EL (cell line): ENCODE measurements at regions not wholly inside any gene's neighbourhood (a gene's known extent, or its start where the extent isn't known, plus 50 kb on each side); places are given as distances from the start of the nearest gene placed in this dataset.
"Not testable (repeated sequence)": the region's sequence is repeated elsewhere in the genome, so short reads cannot be mapped to it uniquely, and the experiment has no call there.

ENCODE experiments used
- DNase-seq: peaks from one replicate; pipeline ENCODE4 v3.0.0-alpha.2; 2016

DNA sequence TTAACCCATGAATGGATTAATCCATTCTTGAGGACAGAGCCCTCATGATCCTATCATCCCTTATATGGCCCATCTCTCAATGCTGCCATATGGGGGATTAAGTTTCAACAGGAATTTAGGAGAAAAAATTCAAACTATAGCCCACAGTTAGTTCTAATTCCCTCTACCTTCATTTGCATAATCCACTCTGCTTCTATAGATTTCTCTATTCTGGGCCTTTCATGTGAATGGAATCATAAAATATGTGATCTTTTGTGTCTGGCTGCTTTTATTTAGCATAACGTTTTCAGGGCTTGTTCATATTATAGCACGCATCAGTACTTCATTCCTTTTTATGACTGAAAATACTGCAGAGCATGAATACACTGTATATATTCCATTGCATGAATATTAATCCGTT is 55.4 kb downstream of the CTSL start:
- no peak for DNase-seq

DNA sequence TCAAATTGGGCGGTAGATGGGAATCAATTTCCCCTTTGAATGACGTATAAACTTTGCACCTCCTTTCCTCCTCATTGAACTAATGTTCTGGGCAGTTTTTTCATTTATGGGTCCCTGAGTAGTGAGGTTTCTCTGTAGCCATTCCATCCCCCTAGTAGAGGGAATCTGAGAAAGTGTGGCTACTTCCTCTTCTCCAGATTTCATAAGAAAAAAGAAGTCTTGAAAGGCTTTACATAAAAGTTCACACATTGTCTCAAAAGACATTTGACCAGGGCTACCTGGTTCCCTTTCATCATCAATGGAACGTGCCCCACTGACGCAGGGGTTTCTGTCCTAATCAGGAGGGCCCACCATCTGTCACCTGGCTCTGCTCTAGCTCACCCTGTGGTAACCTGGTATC is 57.3 kb downstream of the CTSL start:
- no peak for DNase-seq

- not testable (repeated sequence) for DNase-seq
These were observed 59.5 kb downstream of the CTSL start for GRCh38 chr9:87785315-87785970.

DNA sequence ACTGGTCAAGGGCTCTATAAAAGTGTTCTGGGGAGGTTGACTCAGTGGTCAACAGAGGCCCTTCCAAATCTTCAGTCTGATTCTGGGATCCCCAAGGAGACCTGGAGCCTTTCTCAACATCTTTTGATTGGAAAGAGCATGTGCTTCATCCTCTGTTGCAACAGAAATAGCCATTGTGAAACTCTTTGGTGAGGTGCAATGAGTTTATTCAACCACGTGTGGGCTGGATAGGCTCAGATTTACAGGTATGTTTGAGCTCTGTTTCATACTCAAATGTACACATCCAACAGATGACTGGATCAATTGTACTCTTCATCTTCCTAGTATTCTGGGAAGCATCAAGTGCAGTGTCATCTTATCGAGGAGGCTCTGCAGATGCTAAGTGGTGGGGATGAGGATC is 60.5 kb downstream of the CTSL start:
- no peak for DNase-seq

DNA sequence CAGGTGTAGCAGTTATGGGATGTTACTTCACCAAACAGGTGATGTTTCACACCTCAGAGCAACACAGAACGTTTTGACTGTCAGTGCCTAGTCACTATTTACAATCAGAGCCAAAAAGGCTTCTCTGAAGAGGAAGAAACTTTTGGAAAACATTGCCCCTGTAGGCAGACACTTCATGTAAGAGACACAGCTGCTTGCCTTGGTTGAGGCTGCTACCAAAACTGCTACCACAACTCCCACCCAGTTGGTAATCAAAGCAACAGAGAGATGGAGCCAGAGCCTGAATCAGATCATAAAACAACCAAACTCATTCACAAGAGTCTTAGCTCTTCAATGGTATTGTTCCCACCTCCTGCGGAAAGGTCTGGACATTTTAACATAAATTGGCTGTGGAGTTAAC is 61.0 kb downstream of the CTSL start:
- no peak for DNase-seq

DNA sequence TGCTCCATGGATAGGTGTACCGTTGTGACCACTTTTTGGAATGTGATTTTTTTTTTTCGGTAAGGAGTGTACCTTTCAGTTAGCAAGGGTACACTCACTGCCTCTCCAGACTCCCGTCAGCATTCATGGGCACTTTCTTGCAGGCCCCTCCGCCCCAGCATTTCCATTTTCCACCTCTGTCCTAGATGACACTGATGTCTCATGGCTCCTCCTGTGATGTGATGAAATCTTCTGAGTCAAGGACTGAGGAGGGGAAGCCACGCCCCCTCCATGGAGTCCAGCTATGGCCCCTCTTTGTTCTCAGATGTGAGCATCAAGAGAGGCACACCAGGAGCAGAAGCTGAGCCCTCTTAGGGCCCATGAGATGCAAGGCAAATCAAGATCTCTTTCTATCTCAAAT is 61.8 kb downstream of the CTSL start:
- no peak for DNase-seq

DNA sequence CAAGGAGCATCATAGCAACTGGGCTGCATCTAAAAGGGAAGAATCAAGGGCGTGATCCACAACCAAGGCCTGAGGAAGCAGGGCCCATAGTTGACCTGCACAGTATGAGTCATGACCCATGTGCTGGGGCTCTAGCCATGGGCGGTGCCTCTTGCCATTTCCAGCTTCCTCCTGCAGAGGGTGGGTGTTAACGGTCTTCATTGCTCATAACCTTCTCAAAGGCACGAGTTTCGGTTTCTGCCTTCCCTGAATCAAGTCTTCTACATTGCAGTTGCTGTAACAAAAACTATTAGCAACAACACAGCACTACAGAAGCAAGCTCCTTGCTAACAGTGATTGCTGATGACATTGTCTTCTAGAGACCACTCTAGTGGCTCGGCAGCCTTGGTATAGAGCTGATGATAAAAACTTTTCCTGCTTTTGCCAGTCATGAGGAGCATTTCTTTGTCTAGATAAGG is 66.9 kb downstream of the CTSL start:
- peak; percentile 95 for DNase-seq

DNA sequence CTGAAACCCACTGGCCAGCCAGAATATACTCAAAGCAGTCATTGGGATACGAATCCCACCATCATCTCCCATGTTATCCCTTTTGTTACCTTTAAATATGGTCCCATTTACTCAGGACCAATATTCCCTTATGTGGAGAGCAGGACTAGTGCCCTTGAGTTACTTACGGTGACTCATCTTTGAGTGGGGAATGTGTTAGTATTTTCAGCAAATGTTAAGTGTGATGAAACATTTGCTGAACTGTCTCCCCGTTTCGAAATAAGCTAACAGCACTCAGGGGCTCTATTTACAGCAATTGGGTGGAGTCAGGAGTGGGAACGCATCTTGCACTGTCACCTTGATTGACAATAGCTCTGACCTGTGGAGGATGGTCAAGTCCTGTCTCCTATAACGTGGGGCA is 67.4 kb downstream of the CTSL start:
- DNase-seq, result peak; percentile 89

GRCh38 chr9:87795178-87795577 is 69.3 kb downstream of the CTSL start:
- no peak for DNase-seq

DNA sequence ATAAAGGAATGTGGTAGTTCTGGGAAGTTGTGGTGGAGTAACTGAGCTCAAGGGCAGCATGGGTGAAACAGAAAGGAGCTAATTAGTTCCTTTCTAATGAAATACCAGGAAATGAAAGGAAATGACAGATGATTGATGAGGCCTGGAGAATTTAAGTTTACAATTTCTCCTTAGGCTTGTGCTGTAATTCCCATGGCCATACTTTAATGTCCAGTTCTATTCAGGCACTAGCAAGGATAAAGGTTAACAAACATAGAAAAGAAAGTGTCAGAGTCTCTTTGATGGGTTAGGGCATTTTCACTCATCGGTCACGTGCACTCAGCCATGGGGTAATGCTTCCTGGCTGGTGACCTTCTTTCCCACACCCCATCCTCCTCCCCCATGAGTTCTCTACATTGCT is 70.3 kb downstream of the CTSL start:
- DNase-seq, result no peak

GRCh38 chr9:87798261-87798833 is 72.4 kb downstream of the CTSL start:
- DNase-seq, result no peak

GRCh38 chr9:87799503-87799902 is 73.6 kb downstream of the CTSL start:
- no peak for DNase-seq

- no peak for DNase-seq
These were observed 74.5 kb downstream of the CTSL start for GRCh38 chr9:87800456-87800855.

- DNase-seq, result no peak
These were observed 75.1 kb downstream of the CTSL start for GRCh38 chr9:87801013-87801412.

DNA sequence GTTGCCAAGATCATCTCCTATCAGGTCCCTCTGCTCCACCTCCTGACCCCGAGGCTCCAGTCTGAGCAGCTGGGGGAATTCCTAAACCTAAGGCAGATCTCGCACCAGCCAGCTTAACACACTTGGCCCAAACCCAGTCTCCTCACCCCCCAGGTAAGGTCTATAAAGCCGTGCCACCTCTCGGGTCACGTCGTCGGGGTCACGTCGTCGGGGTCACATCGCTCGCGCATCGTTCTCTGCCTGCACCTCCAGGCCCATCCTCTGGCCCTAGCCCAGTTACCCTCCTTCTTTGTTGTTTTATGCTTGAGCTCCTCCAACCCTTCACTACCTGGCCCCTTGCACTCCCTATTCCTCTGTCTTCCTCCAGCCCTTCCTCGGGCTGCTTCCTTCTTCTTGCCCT is 77.2 kb downstream of the CTSL start:
- DNase-seq, result no peak

DNA sequence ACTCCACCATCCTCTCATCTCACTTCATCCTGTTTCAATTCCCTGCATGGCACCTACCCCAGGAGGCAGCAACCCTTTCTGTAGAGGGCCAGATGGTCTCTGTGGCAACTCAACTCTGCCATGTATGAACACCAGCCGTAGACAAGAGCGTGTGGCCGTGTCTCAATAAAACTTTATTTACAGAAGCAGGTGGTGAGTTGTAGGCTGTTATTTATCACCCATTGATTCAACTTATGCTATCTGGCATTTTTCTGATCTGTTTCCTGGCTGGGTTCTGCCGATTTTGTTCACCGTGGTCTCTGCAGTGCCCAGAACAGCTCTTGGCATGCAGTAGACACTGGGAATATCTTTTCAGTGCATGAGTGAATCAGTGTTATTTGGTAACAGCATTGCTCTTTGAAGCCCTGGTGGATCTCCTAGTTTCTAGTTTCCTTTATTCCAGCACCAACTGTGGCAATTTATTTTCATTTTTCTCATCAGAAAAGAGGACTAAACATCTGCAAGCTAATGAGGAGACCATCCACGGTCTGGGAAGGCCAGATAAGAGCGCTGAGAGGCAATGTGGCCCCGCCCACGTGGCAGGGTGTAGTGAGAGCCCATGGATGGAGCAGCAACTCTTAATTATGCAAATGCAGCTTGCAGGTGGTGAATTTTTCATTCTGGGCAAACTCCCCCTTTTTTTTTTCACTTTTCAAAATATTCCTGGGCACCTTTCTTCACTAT is 77.9 kb downstream of the CTSL start:
- no peak for DNase-seq

DNA sequence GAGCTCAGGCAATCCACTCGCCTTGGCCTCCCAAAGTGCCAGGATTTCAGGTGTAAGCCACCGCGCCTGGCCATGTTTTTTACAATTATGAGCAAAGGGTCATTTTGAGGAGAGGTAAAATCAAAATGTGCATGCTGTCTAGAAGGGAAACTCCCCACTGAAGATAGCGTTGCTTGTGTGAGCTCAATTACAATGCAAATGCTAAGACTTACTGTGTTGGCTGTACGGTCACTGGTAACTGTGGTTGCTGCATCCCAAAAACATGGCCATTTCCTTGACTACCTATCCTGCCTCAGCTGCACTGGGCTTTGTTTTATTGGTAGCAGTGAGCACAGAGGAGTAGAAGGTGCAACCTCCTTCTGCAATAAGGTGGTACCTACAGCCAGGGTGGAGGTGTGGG is 77.4 kb upstream of the SPATA31E1 start:
- DNase-seq, result no peak

GRCh38 chr9:87810008-87810407 is 72.7 kb upstream of the SPATA31E1 start:
- DNase-seq, result no peak

GRCh38 chr9:87810679-87811178 is 71.9 kb upstream of the SPATA31E1 start:
- no peak for DNase-seq

DNA sequence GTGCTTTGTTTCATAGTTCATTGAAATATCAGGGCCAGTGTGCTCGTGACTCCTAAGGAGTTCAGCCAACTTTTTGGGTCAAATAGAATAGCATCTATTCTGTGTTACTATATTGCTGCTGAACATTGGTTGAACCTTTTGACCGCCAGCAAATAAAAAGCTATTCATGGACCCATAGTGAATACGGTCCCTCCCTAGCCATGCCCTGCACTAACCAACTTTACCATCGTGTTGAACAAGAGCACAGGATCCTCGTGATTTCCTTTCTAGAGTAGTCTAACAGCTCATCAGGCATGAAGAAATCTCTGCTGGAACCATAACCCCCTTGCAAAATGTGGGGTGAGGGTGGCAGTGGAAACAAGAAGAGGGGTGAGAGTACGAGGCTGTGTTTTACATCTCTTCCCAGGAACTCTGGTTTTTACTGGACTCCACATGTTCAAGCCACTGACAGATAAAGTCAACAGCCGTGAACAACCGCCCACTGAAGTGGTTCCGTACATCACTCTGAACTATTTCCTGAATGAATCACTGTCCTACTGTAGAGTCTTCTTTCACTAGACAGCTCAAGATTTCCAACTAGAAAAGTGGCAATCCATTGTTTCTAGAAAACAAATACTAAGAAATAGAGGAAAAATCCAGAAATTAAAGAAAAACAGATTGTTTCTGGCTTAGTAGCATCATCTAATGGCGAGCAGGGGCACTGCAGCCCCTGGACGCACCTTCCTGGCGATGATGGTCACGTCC is 70.1 kb upstream of the SPATA31E1 start:
- DNase-seq, result peak; percentile 59

DNA sequence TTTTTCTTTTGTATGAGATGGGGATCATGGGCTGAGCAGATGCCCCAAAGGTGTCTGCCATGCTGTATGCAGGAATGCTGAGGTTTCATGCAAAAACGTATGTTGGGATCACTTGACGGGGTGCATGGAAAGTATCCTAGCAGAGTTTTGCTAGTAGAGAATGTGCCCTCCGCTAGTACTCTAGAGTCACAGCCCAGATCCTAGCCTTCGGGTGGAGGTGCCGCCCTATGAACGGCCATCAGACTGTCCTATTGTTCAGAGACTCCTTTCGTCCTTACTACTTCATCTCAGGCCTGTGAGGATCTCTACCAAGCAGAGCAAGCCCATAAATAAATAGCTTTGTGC is 69.6 kb upstream of the SPATA31E1 start:
- no peak for DNase-seq

DNA sequence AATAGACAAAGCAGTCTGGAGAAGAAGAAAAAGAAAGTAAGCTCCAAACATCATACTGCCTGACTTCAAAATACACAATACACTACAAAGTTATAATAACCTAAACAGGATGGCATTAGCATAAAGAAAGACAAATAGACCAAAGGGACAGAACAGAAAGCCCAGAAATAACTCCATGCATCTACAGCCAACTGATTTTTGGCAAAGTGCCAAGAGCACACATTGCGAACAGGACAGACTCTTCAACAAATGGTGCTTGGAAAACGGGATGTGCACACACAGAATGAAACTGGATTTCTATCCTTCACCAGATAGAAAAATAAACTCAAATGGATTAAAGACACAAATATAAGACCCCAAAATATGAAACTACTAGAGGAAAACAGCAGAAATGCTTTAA is 66.6 kb upstream of the SPATA31E1 start:
- peak; percentile 12 for DNase-seq

DNA sequence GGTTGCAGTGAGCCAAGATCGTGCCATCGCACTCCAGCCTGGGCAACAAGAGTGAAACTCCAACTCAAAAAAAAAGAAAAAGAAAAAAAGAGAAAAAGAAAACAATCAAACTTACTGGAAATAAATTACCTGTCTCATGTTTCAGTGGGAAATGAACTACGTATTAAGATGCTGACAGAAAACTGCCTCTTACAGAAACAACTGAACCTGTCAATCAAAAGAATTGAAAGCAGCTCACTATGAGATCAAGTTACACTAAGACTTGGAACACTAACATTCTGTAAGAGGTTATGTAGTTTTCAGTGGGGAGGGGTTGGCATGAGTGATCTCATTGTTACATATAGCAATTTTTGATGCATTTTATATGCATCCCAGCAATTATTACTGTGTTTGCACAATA is 64.4 kb upstream of the SPATA31E1 start:
- DNase-seq, result no peak
